ENCODE measurements at regions not wholly inside any gene's neighbourhood (a gene's known extent, or its start where the extent isn't known, plus 50 kb on each side); places are given as distances from the start of the nearest gene placed in this dataset.
A peak's percentile ranks its signal among the peaks of the same experiment; 100 is the strongest.

- peak; percentile 63; the same call in 1 of the 2 replicates for TF ChIP-seq REST (IDR thresholded peaks at IDR 0.05; ENCODE audit: borderline replicate concordance)
- TF ChIP-seq REST (CRISPR knock-in tag; IDR thresholded peaks at IDR 0.05; ENCODE audit: low read depth): no peak
- peak; percentile 30 to 61 (median 44); a peak in 3 of 6 replicates for TF ChIP-seq CTCF (IDR thresholded peaks at IDR 0.05 in 2 of 3, conservative IDR thresholded peaks at IDR 0.05 in 1 of 3; ENCODE audit: insufficient read depth in 2 of 3, low read depth in 1 of 3, low read length in 3 of 3)
Observed at GRCh38 chr12:71371122-71371521, 68.5 kb upstream of the LGR5 start (continued).
